K562 (cell line): ENCODE measurements at regions not wholly inside any gene's neighbourhood (a gene's known extent, or its start where the extent isn't known, plus 50 kb on each side); places are given as distances from the start of the nearest gene placed in this dataset.

ENCODE experiments used
- CC2D1A ChIP-seq: fragments of 450-650 bp; IDR thresholded peaks from 2 replicates; pipeline ENCODE4 v1.6.1; 2017; ENCODE audit warnings: mild to moderate bottlenecking
- KDM5B ChIP-seq: fragments of 200-600 bp; sonication (generic); IDR thresholded peaks from 2 replicates; pipeline ENCODE4 v1.6.1; 2012; ENCODE audit warnings: low read depth, mild to moderate bottlenecking, moderate library complexity, low read length, control low read depth, inconsistent platforms; ENCODE audit not compliant: insufficient replicate concordance
- KLF10 ChIP-seq: fragments of 250-450 bp; sonication (Bioruptor Pico); IDR thresholded peaks from 2 replicates; pipeline ENCODE4 v1.6.1; 2021; ENCODE audit warnings: matching md5 sums
- MAFF ChIP-seq: IDR thresholded peaks from 2 replicates; pipeline ENCODE4 v1.6.1; 2012; ENCODE audit warnings: low read length, improper control_type of control experiment
- MEIS2 ChIP-seq: fragments of 450-650 bp; IDR thresholded peaks from 2 replicates; pipeline ENCODE4 v1.6.1; 2014; ENCODE audit warnings: mild to moderate bottlenecking; ENCODE audit not compliant: partially characterized antibody
- MTA3 ChIP-seq: fragments of 450-650 bp; formaldehyde crosslinking; IDR thresholded peaks from 2 replicates; pipeline ENCODE4 v1.6.1; 2017; ENCODE audit warnings: mild to moderate bottlenecking, borderline replicate concordance
- NONO ChIP-seq, 2 experiments: fragments of 200-400 bp in 1 of 2; fragments of 450-650 bp in 1 of 2; formaldehyde crosslinking in 1 of 2; IDR thresholded peaks; 2 replicates each; pipeline ENCODE4 v1.6.1; 2017; ENCODE audit warnings: low read depth in 2 of 2, mild to moderate bottlenecking in 2 of 2, moderate library complexity in 2 of 2, low read length in 1 of 2
- OTX1 ChIP-seq: fragments of 450-650 bp; formaldehyde crosslinking; IDR thresholded peaks from 2 replicates; pipeline ENCODE4 v1.4.0; 2022; ENCODE audit warnings: mild to moderate bottlenecking
- PATZ1 ChIP-seq: fragments of 250-450 bp; sonication (Bioruptor Pico); IDR thresholded peaks from 2 replicates; pipeline ENCODE4 v1.5.0; 2020; ENCODE audit warnings: mild to moderate bottlenecking, borderline replicate concordance
- PRPF4 ChIP-seq: fragments of 200-400 bp; formaldehyde crosslinking; IDR thresholded peaks from one replicate; pipeline ENCODE4 v1.6.1; 2017; ENCODE audit warnings: low read length, low read depth, mild to moderate bottlenecking; ENCODE audit not compliant: insufficient read depth, poor library complexity, severe bottlenecking
- RHOXF2B ChIP-seq: fragments of 250-450 bp; sonication (Bioruptor Pico); conservative IDR thresholded peaks from 2 replicates; pipeline ENCODE4 v1.5.1; 2021
- SP2 ChIP-seq: IDR thresholded peaks from 2 replicates; pipeline ENCODE4 v1.6.1; 2011; ENCODE audit warnings: mild to moderate bottlenecking, low read depth, low read length, moderate library complexity; ENCODE audit not compliant: poor library complexity, severe bottlenecking; ENCODE audit errors: extremely low read depth
- TAF1 ChIP-seq: IDR thresholded peaks from 2 replicates; pipeline ENCODE4 v1.6.1; 2011; ENCODE audit warnings: mild to moderate bottlenecking, low read length, moderate library complexity; ENCODE audit not compliant: insufficient read depth, control insufficient read depth, severe bottlenecking; ENCODE audit errors: extremely low read depth
- ZBTB26 ChIP-seq: fragments of 450-650 bp; formaldehyde crosslinking; IDR thresholded peaks from 2 replicates; pipeline ENCODE4 v1.4.0; 2022; ENCODE audit warnings: missing genetic modification characterization
- ZNF3 ChIP-seq: fragments of 250-450 bp; sonication (Bioruptor Pico); IDR thresholded peaks from 2 replicates; pipeline ENCODE4 v1.5.0; 2021; ENCODE audit warnings: mild to moderate bottlenecking, moderate library complexity
- ZNF311 ChIP-seq: fragments of 250-450 bp; sonication (Bioruptor Pico); IDR thresholded peaks from 2 replicates; pipeline ENCODE4 v1.4.0; 2020; ENCODE audit warnings: mild to moderate bottlenecking, moderate library complexity
- ZNF431 ChIP-seq: sonication (generic); formaldehyde crosslinking; IDR thresholded peaks from 2 replicates; pipeline ENCODE4 v1.8.0; 2022; ENCODE audit warnings: mild to moderate bottlenecking, missing genetic modification reagents
- TF ChIP-seq, protein P1 (sequence below), 3 experiments: fragments of 200-800 bp in 1 of 3; sonication (Bioruptor generic) in 1 of 3; sonication (generic) in 1 of 3; formaldehyde crosslinking in 1 of 3; IDR thresholded peaks; 2 replicates each; pipeline versions ENCODE4 v1.6.1 to v1.8.0; 2016 to 2022; ENCODE audit warnings: mild to moderate bottlenecking in 2 of 3, missing compliant biosample characterization in 2 of 3, missing genetic modification characterization in 2 of 3, missing genetic modification reagents in 1 of 3
- TF ChIP-seq, protein P2 (sequence below): fragments of 450-650 bp; IDR thresholded peaks from 2 replicates; pipeline ENCODE4 v1.6.1; 2016; ENCODE audit warnings: missing biosample characterization, missing genetic modification characterization

- TF ChIP-seq PATZ1 (CRISPR knock-in tag), result no peak
- no peak for TF ChIP-seq ZNF3 (CRISPR knock-in tag)
- TF ChIP-seq MTA3, result no peak
- no peak for TF ChIP-seq KDM5B
- no peak for TF ChIP-seq CC2D1A
- TF ChIP-seq KLF10, result no peak
- TF ChIP-seq ZBTB26 (CRISPR knock-in tag), result no peak
- no peak for TF ChIP-seq ZNF431 (CRISPR knock-in tag)
- no peak for TF ChIP-seq OTX1
- no peak for TF ChIP-seq SP2
- TF ChIP-seq, protein P1, sequence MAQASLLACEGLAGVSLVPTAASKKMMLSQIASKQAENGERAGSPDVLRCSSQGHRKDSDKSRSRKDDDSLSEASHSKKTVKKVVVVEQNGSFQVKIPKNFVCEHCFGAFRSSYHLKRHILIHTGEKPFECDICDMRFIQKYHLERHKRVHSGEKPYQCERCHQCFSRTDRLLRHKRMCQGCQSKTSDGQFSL (CRISPR knock-in tag; IDR thresholded peaks at IDR 0.05), result no peak
- TF ChIP-seq, protein P1 (tag; IDR thresholded peaks at IDR 0.05), result no peak
- TF ChIP-seq RHOXF2B (CRISPR knock-in tag), result no peak
- no peak for TF ChIP-seq NONO (IDR thresholded peaks at IDR 0.05; ENCODE audit: low read depth in 2 of 2, low read length in 1 of 2)
- no peak for TF ChIP-seq ZNF311
- TF ChIP-seq, protein P2, sequence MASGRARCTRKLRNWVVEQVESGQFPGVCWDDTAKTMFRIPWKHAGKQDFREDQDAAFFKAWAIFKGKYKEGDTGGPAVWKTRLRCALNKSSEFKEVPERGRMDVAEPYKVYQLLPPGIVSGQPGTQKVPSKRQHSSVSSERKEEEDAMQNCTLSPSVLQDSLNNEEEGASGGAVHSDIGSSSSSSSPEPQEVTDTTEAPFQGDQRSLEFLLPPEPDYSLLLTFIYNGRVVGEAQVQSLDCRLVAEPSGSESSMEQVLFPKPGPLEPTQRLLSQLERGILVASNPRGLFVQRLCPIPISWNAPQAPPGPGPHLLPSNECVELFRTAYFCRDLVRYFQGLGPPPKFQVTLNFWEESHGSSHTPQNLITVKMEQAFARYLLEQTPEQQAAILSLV (tag), result no peak
- no peak for TF ChIP-seq MEIS2
- TF ChIP-seq MAFF, result no peak
- no peak for TF ChIP-seq PRPF4
- TF ChIP-seq TAF1, result no peak
Observed at GRCh38 chr15:95930659-95931375, 399.7 kb upstream of the NR2F2 start (continued).
